ENCODE measurements at regions not wholly inside any gene's neighbourhood (a gene's known extent, or its start where the extent isn't known, plus 50 kb on each side); places are given as distances from the start of the nearest gene placed in this dataset.

DNA sequence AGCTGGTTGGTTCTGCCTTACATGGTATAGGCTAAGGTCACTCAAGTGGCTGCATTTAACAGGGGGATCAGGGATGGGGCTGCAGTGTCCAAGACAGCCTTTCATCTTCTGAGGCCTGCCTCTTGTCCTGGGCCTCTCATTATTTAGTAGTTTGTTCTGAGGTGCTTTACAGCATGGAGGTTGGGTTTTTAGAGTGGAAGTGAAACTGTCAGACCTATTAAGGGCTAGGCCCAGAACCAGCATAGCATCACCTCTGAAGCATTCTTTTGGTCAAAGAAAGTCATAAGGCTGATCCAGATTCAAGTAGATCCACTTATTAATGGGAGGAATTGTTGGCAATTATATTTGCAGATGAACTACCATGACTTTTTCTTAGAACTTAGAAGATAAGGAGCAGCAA, 146.0 kb upstream of the NMUR2 start:
- Mint-ChIP-seq H3K36me3 (ENCODE audit: insufficient read depth, unreplicated experiment) (no peaks in the 10 kb centered on the region), H3K27me3 (ENCODE audit: insufficient read depth, unreplicated experiment) (no peaks in the 10 kb centered on the region), H3K9me3 (ENCODE audit: unreplicated experiment) (no peaks in the 10 kb centered on the region), H3K4me3 (ENCODE audit: unreplicated experiment) (no peak overlapping the region), H3K27ac (ENCODE audit: low read depth, unreplicated experiment) (no peak overlapping the region), H3K4me1 (ENCODE audit: insufficient read depth, unreplicated experiment) (peaks cover 14% of the 10 kb centered on the region)
- BruUV-seq (replicated peaks): no TSS peak
- CTCF ChIA-PET: interaction anchor here (0.6 to 2.9 kb wide), 5 partner anchors 10 to 1423 kb away, joined by 3 to 17 read pairs (median 5); no protein-coding TSS in a partner anchor
- TF ChIP-seq, protein P1, sequence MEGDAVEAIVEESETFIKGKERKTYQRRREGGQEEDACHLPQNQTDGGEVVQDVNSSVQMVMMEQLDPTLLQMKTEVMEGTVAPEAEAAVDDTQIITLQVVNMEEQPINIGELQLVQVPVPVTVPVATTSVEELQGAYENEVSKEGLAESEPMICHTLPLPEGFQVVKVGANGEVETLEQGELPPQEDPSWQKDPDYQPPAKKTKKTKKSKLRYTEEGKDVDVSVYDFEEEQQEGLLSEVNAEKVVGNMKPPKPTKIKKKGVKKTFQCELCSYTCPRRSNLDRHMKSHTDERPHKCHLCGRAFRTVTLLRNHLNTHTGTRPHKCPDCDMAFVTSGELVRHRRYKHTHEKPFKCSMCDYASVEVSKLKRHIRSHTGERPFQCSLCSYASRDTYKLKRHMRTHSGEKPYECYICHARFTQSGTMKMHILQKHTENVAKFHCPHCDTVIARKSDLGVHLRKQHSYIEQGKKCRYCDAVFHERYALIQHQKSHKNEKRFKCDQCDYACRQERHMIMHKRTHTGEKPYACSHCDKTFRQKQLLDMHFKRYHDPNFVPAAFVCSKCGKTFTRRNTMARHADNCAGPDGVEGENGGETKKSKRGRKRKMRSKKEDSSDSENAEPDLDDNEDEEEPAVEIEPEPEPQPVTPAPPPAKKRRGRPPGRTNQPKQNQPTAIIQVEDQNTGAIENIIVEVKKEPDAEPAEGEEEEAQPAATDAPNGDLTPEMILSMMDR (IDR thresholded peaks at IDR 0.05; ENCODE audit: unreplicated experiment): no peak
- intact Hi-C loops (cut with micrococcal nuclease): no loop called here
- POLR2A ChIA-PET: no interaction called here
- no peak for DNase-seq (ENCODE audit: unreplicated experiment)

DNA sequence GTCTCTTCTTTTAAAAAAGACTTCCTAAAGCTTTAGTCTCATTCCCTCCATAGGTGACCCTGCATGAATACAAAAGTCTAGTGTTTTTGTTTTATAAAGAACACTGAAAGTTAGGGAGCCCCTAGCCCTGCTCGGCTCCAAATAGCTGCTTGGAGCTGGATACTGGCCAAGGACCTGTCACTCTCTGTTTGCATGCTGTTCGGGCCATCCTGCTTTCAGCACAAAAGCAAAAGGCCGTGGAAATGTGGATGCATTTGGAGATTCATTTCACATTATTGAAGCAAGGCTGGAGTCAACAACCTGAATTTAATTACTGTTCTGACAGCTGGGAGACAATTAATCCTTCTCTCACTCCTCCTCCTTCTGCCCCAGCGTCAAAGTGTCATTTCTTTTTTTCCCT, 151.7 kb upstream of the NMUR2 start:
- POLR2A ChIA-PET: no interaction called here
- intact Hi-C loops (cut with micrococcal nuclease): no loop called here
- Mint-ChIP-seq H3K36me3 (ENCODE audit: insufficient read depth, unreplicated experiment) (no peaks in the 10 kb centered on the region), H3K27ac (ENCODE audit: low read depth, unreplicated experiment) (no peak overlapping the region), H3K4me3 (ENCODE audit: unreplicated experiment) (no peak overlapping the region), H3K27me3 (ENCODE audit: insufficient read depth, unreplicated experiment) (no peaks in the 10 kb centered on the region), H3K9me3 (ENCODE audit: unreplicated experiment) (no peaks in the 10 kb centered on the region), H3K4me1 (ENCODE audit: insufficient read depth, unreplicated experiment) (no peaks in the 10 kb centered on the region)
- TF ChIP-seq, protein P1 (IDR thresholded peaks at IDR 0.05; ENCODE audit: unreplicated experiment): no peak
- CTCF ChIA-PET: interaction anchor here (0.5 to 9.6 kb wide), 9 partner anchors 8 to 1558 kb away, joined by 3 to 114 read pairs (median 4); no protein-coding TSS in a partner anchor
- no TSS peak for BruUV-seq (replicated peaks)
- DNase-seq (ENCODE audit: unreplicated experiment): no peak

DNA sequence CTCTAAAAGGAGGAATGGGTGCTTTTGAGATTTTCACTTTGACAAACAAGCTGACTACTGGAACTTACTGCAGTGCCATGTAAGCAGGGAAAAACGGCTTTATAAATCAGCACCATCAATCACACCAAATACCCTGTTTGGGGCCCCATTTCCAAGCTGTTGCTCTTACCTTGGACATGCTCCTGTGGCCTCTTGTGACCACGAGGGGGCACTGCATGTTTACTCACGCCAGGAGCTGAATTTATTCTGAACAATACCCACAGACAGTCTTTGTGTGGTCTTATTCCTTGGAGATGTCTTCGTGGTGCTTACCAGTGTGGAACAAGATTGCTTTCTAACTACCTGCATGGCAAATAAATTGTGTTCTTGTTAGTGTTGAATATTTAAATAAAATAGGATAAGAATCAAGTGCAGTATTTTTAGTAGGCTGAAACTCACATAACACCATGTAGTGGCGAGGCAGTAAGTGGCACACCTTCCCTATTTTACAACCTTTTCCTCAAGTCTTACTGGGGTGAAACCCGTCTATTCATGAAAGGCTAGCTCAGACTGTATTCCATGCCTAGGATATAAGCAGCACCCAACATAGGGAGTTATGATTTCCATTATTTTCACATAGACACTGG, 155.5 kb upstream of the NMUR2 start:
- Mint-ChIP-seq H3K4me3 (ENCODE audit: unreplicated experiment) (no peak overlapping the region), H3K36me3 (ENCODE audit: insufficient read depth, unreplicated experiment) (no peaks in the 10 kb centered on the region), H3K4me1 (ENCODE audit: insufficient read depth, unreplicated experiment) (no peaks in the 10 kb centered on the region), H3K9me3 (ENCODE audit: unreplicated experiment) (no peaks in the 10 kb centered on the region), H3K27me3 (ENCODE audit: insufficient read depth, unreplicated experiment) (no peaks in the 10 kb centered on the region), H3K27ac (ENCODE audit: low read depth, unreplicated experiment) (no peak overlapping the region)
- intact Hi-C loops (cut with micrococcal nuclease): loop anchor here (1.0 to 5.0 kb wide), 7 partner anchors 588 to 1405 kb away; no protein-coding TSS in a partner anchor
- no TSS peak for BruUV-seq (replicated peaks)
- TF ChIP-seq, protein P1 (IDR thresholded peaks at IDR 0.05; ENCODE audit: unreplicated experiment): peak; percentile 96
- ChIA-PET POLR2A (interaction anchor here (0.6 to 1.5 kb wide), 4 partner anchors 587 to 591 kb away, joined by 3 to 10 read pairs (median 3); no protein-coding TSS in a partner anchor), CTCF (interaction anchor here (0.5 to 9.6 kb wide), 60 partner anchors 10 to 1873 kb away, joined by 3 to 144 read pairs (median 4); no protein-coding TSS in a partner anchor)
- peak; percentile 82 for DNase-seq (ENCODE audit: unreplicated experiment)

DNA sequence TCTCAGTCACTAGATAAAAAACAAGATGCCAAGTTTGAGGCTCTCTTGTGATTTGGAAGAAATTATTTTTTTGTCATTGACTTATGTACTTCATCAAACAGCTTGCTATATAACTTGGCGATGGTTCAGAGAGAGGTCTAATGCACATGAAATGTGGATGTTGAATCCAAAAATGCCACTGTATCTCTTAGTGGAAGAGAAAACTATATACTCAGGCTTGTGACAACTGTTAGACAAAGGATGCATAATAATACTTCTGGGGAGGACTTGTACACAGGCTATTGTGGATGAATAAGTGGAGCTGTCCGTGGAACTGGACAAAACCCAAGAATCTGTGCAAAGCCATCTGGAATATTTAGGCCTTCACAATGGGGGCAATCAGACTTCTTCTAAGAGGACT, 162.9 kb upstream of the NMUR2 start:
- Mint-ChIP-seq H3K27me3 (ENCODE audit: insufficient read depth, unreplicated experiment) (no peaks in the 10 kb centered on the region), H3K27ac (ENCODE audit: low read depth, unreplicated experiment) (no peak overlapping the region), H3K36me3 (ENCODE audit: insufficient read depth, unreplicated experiment) (no peaks in the 10 kb centered on the region), H3K9me3 (ENCODE audit: unreplicated experiment) (no peaks in the 10 kb centered on the region), H3K4me1 (ENCODE audit: insufficient read depth, unreplicated experiment) (no peaks in the 10 kb centered on the region), H3K4me3 (ENCODE audit: unreplicated experiment) (no peak overlapping the region)
- intact Hi-C loops (cut with micrococcal nuclease): no loop called here
- TF ChIP-seq, protein P1 (IDR thresholded peaks at IDR 0.05; ENCODE audit: unreplicated experiment): no peak
- BruUV-seq (replicated peaks): no TSS peak
- ChIA-PET CTCF (interaction anchor here (1.1 to 2.3 kb wide), 4 partner anchors 10 to 1398 kb away, joined by 3 to 12 read pairs (median 6); no protein-coding TSS in a partner anchor), POLR2A (interaction anchor here (0.6 kb wide), 1 partner anchor 39 kb away, joined by 3 read pairs; no protein-coding TSS in a partner anchor)
- no peak for DNase-seq (ENCODE audit: unreplicated experiment)
